GM19452 (cell line): ENCODE measurements at regions not wholly inside any gene's neighbourhood (a gene's known extent, or its start where the extent isn't known, plus 50 kb on each side); places are given as distances from the start of the nearest gene placed in this dataset.

ENCODE experiments used
- ATAC-seq: cut with Tn5 transposase; IDR thresholded peaks from one replicate; pipeline ENCODE4 v1.9.1; 2021; ENCODE audit not compliant: unreplicated experiment

- ATAC-seq: no peak
These were observed 260.1 kb upstream of the SLC24A2 start for GRCh38 chr9:20048985-20049384.

- ATAC-seq: no peak
These were observed 259.6 kb upstream of the SLC24A2 start for GRCh38 chr9:20048437-20048836.

GRCh38 chr9:20044686-20045085 lies 255.8 kb upstream of the SLC24A2 start:
- ATAC-seq: no peak

GRCh38 chr9:20043461-20043860 lies 254.6 kb upstream of the SLC24A2 start:
- peak; percentile 43 for ATAC-seq

GRCh38 chr9:20043035-20043434 lies 254.2 kb upstream of the SLC24A2 start:
- peak; percentile 64 for ATAC-seq

GRCh38 chr9:20042128-20042711 lies 253.4 kb upstream of the SLC24A2 start:
- no peak for ATAC-seq

- ATAC-seq: no peak
These were observed 252.9 kb upstream of the SLC24A2 start for GRCh38 chr9:20041697-20042081.

- no peak for ATAC-seq
These were observed 252.3 kb upstream of the SLC24A2 start for GRCh38 chr9:20040991-20041696.

GRCh38 chr9:20037699-20038098 lies 248.9 kb upstream of the SLC24A2 start:
- ATAC-seq: no peak

GRCh38 chr9:20033511-20033910 lies 244.7 kb upstream of the SLC24A2 start:
- no peak for ATAC-seq

- ATAC-seq: no peak
These were observed 243.7 kb upstream of the SLC24A2 start for GRCh38 chr9:20032413-20033006.

GRCh38 chr9:20031836-20032235 lies 243.0 kb upstream of the SLC24A2 start:
- no peak for ATAC-seq

- no peak for ATAC-seq
These were observed 241.8 kb upstream of the SLC24A2 start for GRCh38 chr9:20030671-20031070.

- no peak for ATAC-seq
These were observed 241.4 kb upstream of the SLC24A2 start for GRCh38 chr9:20030221-20030620.

GRCh38 chr9:20028849-20029231 lies 240.0 kb upstream of the SLC24A2 start:
- ATAC-seq: no peak

GRCh38 chr9:20028192-20028848 lies 239.5 kb upstream of the SLC24A2 start:
- ATAC-seq: no peak

GRCh38 chr9:20023961-20024571 lies 235.2 kb upstream of the SLC24A2 start:
- ATAC-seq: no peak

- ATAC-seq: no peak
These were observed 234.5 kb upstream of the SLC24A2 start for GRCh38 chr9:20023210-20023905.

GRCh38 chr9:20022410-20022809 lies 233.6 kb upstream of the SLC24A2 start:
- ATAC-seq: no peak

- no peak for ATAC-seq
These were observed 227.8 kb upstream of the SLC24A2 start for GRCh38 chr9:20016611-20017010.

- ATAC-seq: peak; percentile 74
These were observed 226.6 kb upstream of the SLC24A2 start for GRCh38 chr9:20015427-20015931.
